HEK293 (cell line): ENCODE measurements at regions not wholly inside any gene's neighbourhood (a gene's known extent, or its start where the extent isn't known, plus 50 kb on each side); places are given as distances from the start of the nearest gene placed in this dataset.

ENCODE experiments used
- CTCF ChIA-PET: fragments of 350-600 bp; formaldehyde crosslinking; extraction: SDS; loops from one replicate; lab custom pipeline; 2021; ENCODE audit warnings: antibody characterized with exemption; lab: Yijun Ruan, JAX
- POLR2A ChIA-PET: fragments of 300-600 bp; formaldehyde crosslinking; extraction: SDS; loops from one replicate; lab custom pipeline; 2020; ENCODE audit warnings: antibody characterized with exemption, inconsistent platforms; lab: Yijun Ruan, JAX
- H3K27ac ChIP-seq: fragments of 200-500 bp; sonication (Bioruptor generic); 2 replicates; pipeline ENCODE4 v1.5.1; 2014; ENCODE audit warnings: low read depth, low read length, control low read depth, inconsistent platforms; ENCODE audit errors: extremely low read depth
- H3K36me3 ChIP-seq, 2 experiments: fragments of 200-500 bp in 1 of 2; sonication (Bioruptor generic) in 1 of 2; 1 replicate in 1 of 2; 2 replicates in 1 of 2; pipeline ENCODE4 v1.5.1; 2014 to 2017; ENCODE audit warnings: inconsistent platforms in 2 of 2, low read length in 2 of 2; ENCODE audit not compliant: control insufficient read depth in 2 of 2, insufficient read depth in 1 of 2
- H3K4me1 ChIP-seq: fragments of 200-500 bp; sonication (Bioruptor generic); 2 replicates; pipeline ENCODE4 v1.5.1; 2014; ENCODE audit warnings: mild to moderate bottlenecking, low read length, inconsistent platforms; ENCODE audit not compliant: control insufficient read depth, insufficient read depth
- H3K4me3 ChIP-seq: 2 replicates; pipeline ENCODE4 v1.5.1; 2011; ENCODE audit warnings: low read depth, mild to moderate bottlenecking, control low read depth, low read length, moderate library complexity
- H3K9me3 ChIP-seq: fragments of 200-500 bp; sonication (Bioruptor generic); 2 replicates; pipeline ENCODE4 v1.5.1; 2014; ENCODE audit warnings: low read depth, low read length, inconsistent platforms; ENCODE audit not compliant: control insufficient read depth, insufficient read depth
- FEZF1 ChIP-seq: fragments of 450-650 bp; formaldehyde crosslinking; IDR thresholded peaks from 2 replicates; pipeline ENCODE4 v1.5.1; 2016; ENCODE audit warnings: missing biosample characterization, missing genetic modification characterization
- IKZF3 ChIP-seq: fragments of 450-650 bp; IDR thresholded peaks from 2 replicates; pipeline ENCODE4 v1.5.0; 2018; ENCODE audit warnings: missing biosample characterization, mild to moderate bottlenecking, missing genetic modification characterization, moderate library complexity
- INSM2 ChIP-seq: fragments of 450-650 bp; formaldehyde crosslinking; IDR thresholded peaks from 2 replicates; pipeline ENCODE4 v1.5.1; 2016; ENCODE audit warnings: missing biosample characterization, missing genetic modification characterization
- KLF8 ChIP-seq: fragments of 450-650 bp; formaldehyde crosslinking; IDR thresholded peaks from 2 replicates; pipeline ENCODE4 v1.5.1; 2016; ENCODE audit warnings: missing biosample characterization, missing genetic modification characterization
- PRDM1 ChIP-seq: fragments of 450-650 bp; formaldehyde crosslinking; IDR thresholded peaks from 2 replicates; pipeline ENCODE4; 2016; ENCODE audit warnings: missing biosample characterization, missing genetic modification characterization
- SALL2 ChIP-seq: fragments of 450-650 bp; formaldehyde crosslinking; IDR thresholded peaks from 2 replicates; pipeline ENCODE4 v1.5.0; 2017; ENCODE audit warnings: missing biosample characterization, mild to moderate bottlenecking, missing genetic modification characterization, borderline replicate concordance
- SCRT2 ChIP-seq: fragments of 450-650 bp; formaldehyde crosslinking; IDR thresholded peaks from 2 replicates; pipeline ENCODE4 v1.5.1; 2016; ENCODE audit warnings: missing biosample characterization, missing genetic modification characterization
- YY2 ChIP-seq: fragments of 450-650 bp; formaldehyde crosslinking; IDR thresholded peaks from 2 replicates; pipeline ENCODE4 v1.5.1; 2016; ENCODE audit warnings: missing biosample characterization, missing genetic modification characterization
- ZBTB17 ChIP-seq: fragments of 450-650 bp; formaldehyde crosslinking; IDR thresholded peaks from 2 replicates; pipeline ENCODE4 v1.5.1; 2016; ENCODE audit warnings: missing biosample characterization, missing genetic modification characterization
- ZBTB20 ChIP-seq: fragments of 450-650 bp; formaldehyde crosslinking; IDR thresholded peaks from 2 replicates; pipeline ENCODE4 v1.5.1; 2016; ENCODE audit warnings: missing biosample characterization, missing genetic modification characterization
- ZBTB44 ChIP-seq: fragments of 450-650 bp; IDR thresholded peaks from 2 replicates; pipeline ENCODE4 v1.5.1; 2018; ENCODE audit warnings: missing biosample characterization, mild to moderate bottlenecking, missing genetic modification characterization
- ZFP37 ChIP-seq: fragments of 450-650 bp; formaldehyde crosslinking; IDR thresholded peaks from 2 replicates; pipeline ENCODE4 v1.5.1; 2016; ENCODE audit warnings: missing biosample characterization, missing genetic modification characterization
- ZIC2 ChIP-seq: fragments of 450-650 bp; formaldehyde crosslinking; IDR thresholded peaks from 2 replicates; pipeline ENCODE4 v1.5.1; 2016; ENCODE audit warnings: missing biosample characterization, missing genetic modification characterization
- ZNF132 ChIP-seq: fragments of 450-650 bp; formaldehyde crosslinking; IDR thresholded peaks from 2 replicates; pipeline ENCODE4 v1.5.1; 2017; ENCODE audit warnings: missing biosample characterization, missing genetic modification characterization, borderline replicate concordance
- ZNF169 ChIP-seq: fragments of 450-650 bp; formaldehyde crosslinking; IDR thresholded peaks from 2 replicates; pipeline ENCODE4 v1.5.1; 2016; ENCODE audit warnings: missing biosample characterization, missing genetic modification characterization
- ZNF223 ChIP-seq: fragments of 450-650 bp; formaldehyde crosslinking; IDR thresholded peaks from 2 replicates; pipeline ENCODE4 v1.5.1; 2016; ENCODE audit warnings: missing biosample characterization, missing genetic modification characterization
- ZNF239 ChIP-seq: fragments of 450-650 bp; formaldehyde crosslinking; IDR thresholded peaks from 2 replicates; pipeline ENCODE4 v1.5.1; 2016; ENCODE audit warnings: missing biosample characterization, missing genetic modification characterization
- ZNF274 ChIP-seq, 2 experiments: fragments of 200-500 bp in 1 of 2; fragments of 450-650 bp in 1 of 2; sonication (Bioruptor generic) in 1 of 2; formaldehyde crosslinking in 1 of 2; IDR thresholded peaks; 2 replicates each; pipeline versions ENCODE4 v1.5.1 to v1.6.1; 2014 to 2016; ENCODE audit warnings: borderline replicate concordance in 1 of 2, inconsistent platforms in 1 of 2, low read length in 1 of 2, missing biosample characterization in 1 of 2, missing genetic modification characterization in 1 of 2
- ZNF324 ChIP-seq: fragments of 450-650 bp; formaldehyde crosslinking; IDR thresholded peaks from 2 replicates; pipeline ENCODE4 v1.5.1; 2016; ENCODE audit warnings: missing biosample characterization, missing genetic modification characterization
- ZNF37A ChIP-seq: fragments of 450-650 bp; IDR thresholded peaks from 2 replicates; pipeline ENCODE4 v1.5.1; 2018; ENCODE audit warnings: missing biosample characterization, missing genetic modification characterization
- ZNF449 ChIP-seq: fragments of 450-650 bp; formaldehyde crosslinking; IDR thresholded peaks from 2 replicates; pipeline ENCODE4 v1.5.1; 2017; ENCODE audit warnings: missing biosample characterization, mild to moderate bottlenecking, missing genetic modification characterization, moderate library complexity
- ZNF571 ChIP-seq: fragments of 450-650 bp; formaldehyde crosslinking; IDR thresholded peaks from 2 replicates; pipeline ENCODE4 v1.5.0; 2017; ENCODE audit warnings: missing biosample characterization, missing genetic modification characterization
- ZNF610 ChIP-seq: fragments of 450-650 bp; formaldehyde crosslinking; IDR thresholded peaks from 2 replicates; pipeline ENCODE4 v1.5.1; 2016; ENCODE audit warnings: missing biosample characterization, missing genetic modification characterization, borderline replicate concordance
- ZNF654 ChIP-seq: fragments of 450-650 bp; formaldehyde crosslinking; IDR thresholded peaks from 2 replicates; pipeline ENCODE4 v1.5.1; 2016; ENCODE audit warnings: low read depth, missing biosample characterization, missing genetic modification characterization
- ZNF692 ChIP-seq: fragments of 450-650 bp; formaldehyde crosslinking; IDR thresholded peaks from 2 replicates; pipeline ENCODE4 v1.5.1; 2016; ENCODE audit warnings: missing biosample characterization, missing genetic modification characterization
- ZNF791 ChIP-seq: fragments of 450-650 bp; formaldehyde crosslinking; IDR thresholded peaks from 2 replicates; pipeline ENCODE4 v1.5.1; 2016; ENCODE audit warnings: missing biosample characterization, missing genetic modification characterization
- ZSCAN23 ChIP-seq: fragments of 450-650 bp; formaldehyde crosslinking; IDR thresholded peaks from 2 replicates; pipeline ENCODE4 v1.5.1; 2016; ENCODE audit warnings: missing biosample characterization, missing genetic modification characterization

- POLR2A ChIA-PET = no interaction called here
- CTCF ChIA-PET = interaction anchor here (0.7 kb wide), 1 partner anchor 211 kb away, joined by 3 read pairs; no protein-coding TSS in a partner anchor
- no peak for TF ChIP-seq ZFP37 (tag by site-specific recombination)
- TF ChIP-seq SALL2 (tag by site-specific recombination) = no peak
- TF ChIP-seq ZNF324 (tag by site-specific recombination) = no peak
- no peak for TF ChIP-seq INSM2 (tag by site-specific recombination)
- TF ChIP-seq ZNF37A (tag by site-specific recombination) = no peak
- no peak for TF ChIP-seq ZNF169 (tag by site-specific recombination)
- no peak for TF ChIP-seq ZNF449 (tag by site-specific recombination)
- TF ChIP-seq ZIC2 (tag by site-specific recombination) = no peak
- no peak for TF ChIP-seq ZNF692 (tag by site-specific recombination)
- no peak for TF ChIP-seq YY2
- no peak for TF ChIP-seq ZNF791 (tag by site-specific recombination)
- TF ChIP-seq SCRT2 (tag by site-specific recombination) = no peak
Measured at GRCh38 chr6:145118224-145118623, 617.1 kb downstream of the EPM2A start.

GRCh38 chr6:145119081-145119480, 616.2 kb downstream of the EPM2A start:
- Histone ChIP-seq H3K27ac (no peak overlapping the region), H3K9me3 (no peaks in the 10 kb centered on the region), H3K4me3 (no peak overlapping the region), H3K4me1 (no peaks in the 10 kb centered on the region), H3K36me3 (no peaks in the 10 kb centered on the region)
- TF ChIP-seq FEZF1 (no peak), ZBTB17 (tag by site-specific recombination) (no peak), ZNF571 (tag by site-specific recombination) (no peak), PRDM1 (tag by site-specific recombination) (no peak), IKZF3 (tag by site-specific recombination) (no peak), KLF8 (tag by site-specific recombination) (no peak), ZNF610 (tag by site-specific recombination) (no peak), ZNF132 (tag by site-specific recombination) (no peak), ZNF223 (no peak), ZBTB20 (no peak), ZNF274 (IDR thresholded peaks at IDR 0.05; ENCODE audit: low read length) (no peak), ZNF274 (tag by site-specific recombination; IDR thresholded peaks at IDR 0.05; ENCODE audit: borderline replicate concordance) (no peak), ZSCAN23 (tag by site-specific recombination) (no peak), ZNF239 (no peak), ZNF654 (no peak), ZNF324 (tag by site-specific recombination) (no peak), ZBTB44 (tag by site-specific recombination) (no peak)
- POLR2A ChIA-PET = no interaction called here
- CTCF ChIA-PET = interaction anchor here (0.7 kb wide), 1 partner anchor 210 kb away, joined by 3 read pairs; no protein-coding TSS in a partner anchor

More at GRCh38 chr6:145118224-145118623, 617.1 kb downstream of the EPM2A start:
- H3K27ac ChIP-seq = no peak overlapping the region
- H3K36me3 ChIP-seq = no peaks in the 10 kb centered on the region
- H3K9me3 ChIP-seq = no peaks in the 10 kb centered on the region
- no peak overlapping the region for H3K4me3 ChIP-seq
- no peaks in the 10 kb centered on the region for H3K4me1 ChIP-seq
